ENCODE measurements at regions not wholly inside any gene's neighbourhood (a gene's known extent, or its start where the extent isn't known, plus 50 kb on each side); places are given as distances from the start of the nearest gene placed in this dataset.

- TF ChIP-seq CTCF (IDR thresholded peaks at IDR 0.05) (no peak), POLR2A (IDR thresholded peaks at IDR 0.05) (no peak)
These were observed 1603.8 kb downstream of the CDH8 start for GRCh38 chr16:60432472-60432871.
